SJCRH30 (cell line): ENCODE measurements at regions not wholly inside any gene's neighbourhood (a gene's known extent, or its start where the extent isn't known, plus 50 kb on each side); places are given as distances from the start of the nearest gene placed in this dataset.
A peak's percentile ranks its signal among the peaks of the same experiment; 100 is the strongest.
"Not testable (repeated sequence)": the region's sequence is repeated elsewhere in the genome, so short reads cannot be mapped to it uniquely, and the experiment has no call there.

Experiments
- DNase-seq, 2 experiments: peaks; one replicate each; pipeline ENCODE4 v3.0.0-alpha.2; 2015 to 2020
- H3K27ac ChIP-seq: fragments of 250-450 bp; sonication (Bioruptor Pico); 2 replicates; pipeline ENCODE4 v1.5.1; 2020; ENCODE audit warnings: mild to moderate bottlenecking, moderate library complexity
- H3K27me3 ChIP-seq: fragments of 250-450 bp; sonication (Bioruptor Pico); 2 replicates; pipeline ENCODE4 v1.5.1; 2020; ENCODE audit warnings: mild to moderate bottlenecking, moderate library complexity
- H3K36me3 ChIP-seq: fragments of 250-450 bp; sonication (Bioruptor Pico); 2 replicates; pipeline ENCODE4 v1.5.1; 2020; ENCODE audit warnings: mild to moderate bottlenecking, moderate library complexity
- H3K4me1 ChIP-seq: fragments of 250-450 bp; sonication (Bioruptor Pico); 2 replicates; pipeline ENCODE4 v1.5.1; 2020; ENCODE audit warnings: mild to moderate bottlenecking, moderate library complexity
- H3K4me3 ChIP-seq: fragments of 250-450 bp; sonication (Bioruptor Pico); 2 replicates; pipeline ENCODE4 v1.5.1; 2020; ENCODE audit warnings: mild to moderate bottlenecking, moderate library complexity
- H3K9me3 ChIP-seq: fragments of 250-450 bp; sonication (Bioruptor Pico); replicated peaks from 2 replicates; pipeline ENCODE4 v1.5.1; 2020; ENCODE audit warnings: mild to moderate bottlenecking, moderate library complexity

DNA sequence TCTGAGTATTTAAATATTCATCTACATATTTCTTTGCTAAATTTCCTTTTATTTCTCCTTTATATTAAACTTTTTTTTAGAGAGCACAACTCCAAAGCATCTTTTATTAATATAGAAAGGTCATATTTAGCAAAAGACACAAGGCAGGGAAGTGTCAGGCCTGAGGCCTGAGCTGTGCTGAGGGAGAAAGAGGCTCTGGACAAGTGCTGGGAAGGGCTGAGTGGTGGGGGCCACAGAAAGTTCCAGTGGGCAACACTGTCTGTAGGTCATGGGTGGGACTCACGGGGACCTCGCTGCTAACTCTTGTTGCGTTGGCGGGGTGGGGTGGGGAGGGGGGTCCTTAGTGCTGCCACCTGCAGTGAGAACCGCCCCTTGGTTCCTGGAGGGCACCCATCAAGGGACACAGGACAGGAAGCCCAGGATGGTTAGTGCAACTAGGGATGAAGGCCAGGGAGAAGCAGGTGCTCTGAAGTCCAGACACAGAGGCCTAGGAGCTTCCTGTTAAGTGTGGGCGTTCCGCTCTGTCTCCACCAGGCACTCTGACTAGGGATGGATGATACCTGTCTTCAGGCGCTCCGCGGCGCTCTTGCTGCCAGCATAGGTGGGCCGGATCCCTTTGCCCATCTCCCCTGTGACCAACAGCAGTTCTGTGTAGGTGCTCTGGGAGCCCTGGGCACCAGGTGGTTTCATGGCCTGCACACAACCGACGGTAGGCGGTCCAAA, 1510.5 kb downstream of the FOXD4L5 start:
- not testable (repeated sequence) for H3K9me3 ChIP-seq, H3K27me3 ChIP-seq, DNase-seq, H3K4me1 ChIP-seq, H3K4me3 ChIP-seq, H3K36me3 ChIP-seq, H3K27ac ChIP-seq

DNA sequence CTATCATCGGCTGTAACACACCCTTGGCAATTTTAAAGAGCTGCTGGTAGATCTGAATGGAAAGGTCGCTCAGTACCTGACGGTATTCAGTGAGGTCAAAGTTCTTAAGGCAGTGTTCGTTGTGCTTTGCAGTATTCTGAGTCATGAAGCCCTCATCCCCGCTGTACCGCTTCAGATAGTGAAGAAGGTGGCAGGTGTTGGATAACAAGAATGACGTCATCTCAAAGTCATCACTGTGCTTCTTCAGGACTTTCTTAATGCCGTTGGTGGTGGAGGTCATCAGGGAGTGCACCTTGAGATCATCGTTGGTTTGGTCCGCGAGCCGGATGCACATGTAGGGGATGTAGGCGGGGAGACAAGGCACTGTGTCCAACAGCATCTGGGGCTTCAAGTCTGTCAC, 1522.8 kb downstream of the FOXD4L5 start:
- not testable (repeated sequence) for H3K27ac ChIP-seq, H3K4me1 ChIP-seq, H3K4me3 ChIP-seq, H3K9me3 ChIP-seq, H3K27me3 ChIP-seq, DNase-seq, H3K36me3 ChIP-seq

DNA sequence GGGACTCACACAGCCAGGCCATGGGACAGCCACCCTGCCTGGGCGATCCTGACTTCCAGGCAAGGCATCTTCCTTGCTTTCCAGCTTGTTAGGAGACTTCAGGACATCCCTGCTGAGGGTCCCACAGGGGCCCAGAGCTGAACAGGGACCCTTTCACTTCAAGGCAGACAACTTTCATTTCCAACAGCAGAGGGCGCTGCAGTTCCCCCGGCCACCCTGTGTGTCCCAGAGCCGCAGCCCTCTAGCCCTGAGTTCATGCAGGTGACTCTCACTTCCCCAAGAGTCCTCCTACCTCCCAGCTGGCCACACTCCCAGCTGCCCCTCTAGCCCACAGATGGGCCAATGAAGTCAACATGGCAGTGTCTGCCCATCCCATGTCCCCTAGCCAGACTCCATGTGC, 1556.0 kb downstream of the FOXD4L5 start:
- not testable (repeated sequence) for H3K4me3 ChIP-seq, H3K36me3 ChIP-seq, H3K4me1 ChIP-seq, H3K27ac ChIP-seq, H3K9me3 ChIP-seq, H3K27me3 ChIP-seq
- DNase-seq, result peak in 1 of 2 experiments; percentile 35

DNA sequence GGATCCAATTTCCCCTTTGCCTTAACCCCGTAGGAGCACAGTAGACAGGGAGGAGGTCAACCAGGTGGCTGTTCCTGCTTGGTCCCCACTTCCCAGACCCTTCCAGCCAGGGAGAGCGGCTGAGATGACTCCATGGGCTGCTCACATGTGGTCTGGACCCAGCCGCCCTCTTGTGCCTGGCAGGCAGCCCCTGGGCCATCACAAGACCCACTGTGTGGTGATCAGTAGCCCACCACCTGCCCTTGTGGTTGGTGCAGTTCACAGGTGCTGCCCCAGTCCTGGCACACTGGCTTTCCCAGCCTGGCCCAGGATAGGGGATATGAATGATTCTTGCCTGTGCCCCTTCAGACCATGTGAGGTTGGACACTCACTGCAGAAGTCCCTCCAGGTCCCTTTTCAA, 1556.7 kb downstream of the FOXD4L5 start:
- no peaks in the 10 kb centered on the region for H3K4me1 ChIP-seq
- H3K4me3 ChIP-seq, result no peak overlapping the region
- no peak overlapping the region for H3K27ac ChIP-seq
- peak in 1 of 2 experiments; percentile 3 for DNase-seq
- no peaks in the 10 kb centered on the region for H3K27me3 ChIP-seq
- H3K9me3 ChIP-seq, result no peaks in the 10 kb centered on the region
- no peaks in the 10 kb centered on the region for H3K36me3 ChIP-seq

DNA sequence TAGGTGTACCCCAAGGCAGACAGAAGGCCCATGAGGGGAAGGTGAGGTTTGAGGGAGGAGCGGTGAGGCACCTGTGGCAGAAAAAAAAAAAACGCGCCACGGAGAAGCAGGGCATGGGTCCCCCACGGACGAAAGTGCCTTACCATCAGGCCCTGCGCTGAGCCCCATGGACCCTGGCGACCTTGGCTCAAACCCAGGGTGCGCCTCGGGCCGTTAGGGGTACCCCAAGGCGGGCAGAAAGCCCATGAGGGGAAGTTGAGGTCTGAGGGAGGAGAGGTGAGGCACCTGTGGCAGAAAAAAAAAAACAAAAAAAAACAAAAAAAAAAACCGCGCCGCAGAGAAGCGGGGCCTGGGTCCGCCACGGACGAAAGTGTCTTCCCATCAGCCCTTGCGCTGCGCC, 1576.7 kb downstream of the FOXD4L5 start:
- not testable (repeated sequence) for H3K27ac ChIP-seq, H3K27me3 ChIP-seq, DNase-seq, H3K36me3 ChIP-seq, H3K4me3 ChIP-seq, H3K4me1 ChIP-seq, H3K9me3 ChIP-seq

DNA sequence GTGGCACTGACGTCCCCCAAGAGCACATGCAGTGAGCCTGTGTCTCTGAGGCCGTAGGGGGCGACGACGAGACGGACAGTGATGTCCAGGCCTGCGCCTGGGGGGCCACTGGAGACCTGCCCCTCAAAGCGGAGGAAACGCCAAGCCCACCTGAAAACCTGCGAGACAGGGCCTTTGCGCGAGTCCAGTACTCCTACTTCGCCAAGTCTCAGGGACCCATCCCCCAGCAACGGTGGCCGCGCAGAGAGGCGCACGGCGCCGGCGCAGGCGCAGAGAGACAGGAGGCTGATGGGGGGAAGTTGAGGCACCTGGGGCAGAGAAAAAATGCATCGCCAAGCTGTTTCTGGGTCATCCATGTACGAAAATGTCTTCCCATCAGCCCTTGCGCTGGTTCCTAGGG, 1580.6 kb downstream of the FOXD4L5 start:
- not testable (repeated sequence) for H3K27ac ChIP-seq, H3K4me3 ChIP-seq, H3K4me1 ChIP-seq, H3K27me3 ChIP-seq, DNase-seq, H3K9me3 ChIP-seq, H3K36me3 ChIP-seq

DNA sequence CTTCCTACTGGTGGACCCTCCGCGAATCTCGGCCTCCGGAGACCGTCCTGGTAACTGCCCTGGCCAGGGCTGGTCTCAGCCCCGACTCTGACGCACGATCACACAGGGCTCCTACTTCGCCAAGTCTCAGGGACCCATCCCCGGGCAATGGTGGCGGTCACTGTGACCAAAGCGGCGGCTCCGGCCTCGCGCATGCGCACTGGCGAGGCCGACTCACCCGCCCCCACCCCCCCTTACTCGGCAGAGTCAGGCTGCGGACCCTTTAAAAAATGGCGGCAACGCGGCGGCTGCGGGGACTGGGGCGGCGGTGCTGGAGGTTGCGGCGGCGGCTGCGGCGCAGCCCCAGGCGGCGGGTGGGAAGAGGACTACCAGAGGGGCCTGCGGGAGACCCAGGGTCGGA, 1581.3 kb downstream of the FOXD4L5 start:
- H3K4me1 ChIP-seq, H3K36me3 ChIP-seq, H3K4me3 ChIP-seq, H3K27ac ChIP-seq, H3K27me3 ChIP-seq, H3K9me3 ChIP-seq: not testable (repeated sequence)
- peak; percentile 5 to 25 for DNase-seq

DNA sequence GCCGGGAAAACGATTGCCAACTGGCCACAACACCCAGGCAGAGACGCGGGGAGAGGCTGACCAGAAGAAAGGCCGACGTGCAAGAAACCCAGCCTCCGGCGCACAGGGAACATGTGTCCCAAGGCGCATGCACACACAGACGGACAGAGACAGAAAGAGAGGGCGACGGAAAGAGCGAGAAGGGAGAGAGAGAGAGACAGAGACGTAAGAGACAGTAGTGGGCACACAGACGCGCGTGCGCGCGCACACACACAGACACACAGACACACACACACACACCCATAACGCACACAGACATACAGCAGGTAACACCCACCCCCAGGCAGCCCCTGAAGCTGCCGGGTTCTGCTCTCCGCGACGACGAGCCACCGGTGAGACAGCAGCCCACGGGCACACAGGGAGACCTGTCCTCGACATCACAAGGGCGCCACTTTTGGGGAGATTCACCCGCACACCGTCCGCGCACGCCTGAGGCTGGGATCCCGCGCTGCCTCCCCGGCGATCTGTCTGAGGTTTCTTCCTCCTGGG, 1581.8 kb downstream of the FOXD4L5 start:
- not testable (repeated sequence) for H3K9me3 ChIP-seq, H3K4me1 ChIP-seq, DNase-seq, H3K27me3 ChIP-seq, H3K36me3 ChIP-seq, H3K4me3 ChIP-seq, H3K27ac ChIP-seq
